ENCODE measurements at regions not wholly inside any gene's neighbourhood (a gene's known extent, or its start where the extent isn't known, plus 50 kb on each side); places are given as distances from the start of the nearest gene placed in this dataset.

DNA sequence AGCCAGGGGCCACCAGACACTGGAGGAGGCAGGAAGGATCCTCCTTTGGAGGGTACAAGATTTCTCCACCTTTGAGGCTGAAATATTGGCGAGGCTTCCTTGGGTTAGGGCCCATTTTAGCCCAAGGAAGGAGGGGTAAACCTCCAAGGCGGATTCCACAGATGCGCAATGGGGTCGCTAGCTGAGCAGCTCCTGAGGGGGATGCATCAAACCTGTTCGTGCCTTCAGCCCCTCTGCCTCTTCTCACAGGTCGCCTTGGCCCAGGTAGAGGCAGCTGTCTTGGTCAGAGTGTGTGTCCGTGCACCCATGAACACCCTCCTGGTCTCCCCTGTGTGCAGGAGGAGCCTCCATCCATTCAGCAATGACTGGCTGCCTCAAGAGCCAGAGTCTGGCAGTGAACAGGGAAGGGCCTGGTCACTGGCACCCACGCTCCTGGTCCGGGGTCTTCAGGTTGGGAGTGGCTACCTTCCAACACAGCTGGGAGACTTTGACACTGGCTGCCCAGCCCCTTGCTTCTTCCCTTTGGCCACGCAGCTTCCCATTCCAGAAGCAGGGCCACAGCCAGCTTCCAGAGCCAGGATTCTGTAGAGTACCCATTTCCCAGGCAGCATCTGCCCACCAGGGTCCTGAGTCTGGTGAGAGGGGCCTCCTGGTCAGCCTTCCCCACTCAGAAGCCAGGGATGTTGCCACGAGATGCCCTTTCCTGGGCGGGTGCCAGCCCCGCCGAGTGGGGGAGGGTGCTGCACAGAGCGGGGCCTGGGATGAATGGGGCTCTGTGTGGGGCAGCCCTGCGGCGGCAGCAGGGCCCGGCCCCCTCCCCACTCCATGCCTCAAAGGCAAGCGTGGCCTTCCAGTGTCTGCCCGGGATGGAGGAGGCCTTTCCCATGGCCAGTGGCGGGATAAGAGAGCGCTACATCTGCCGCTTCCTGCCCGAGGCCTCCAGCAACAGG, 95.8 kb upstream of the GPC1 start:
- ATAC-seq (replicated peaks) (no peak), DNase-seq (no peak)
- H3K27me3 Mint-ChIP-seq: peaks cover 39 to 49% of the 10 kb centered on the region in 2 donors
- H3K4me3 Mint-ChIP-seq: no peak overlapping the region
- no peaks in the 10 kb centered on the region for H3K36me3 Mint-ChIP-seq (ENCODE audit: insufficient read depth)
- H3K27ac Mint-ChIP-seq: no peak overlapping the region
- H3K4me1 Mint-ChIP-seq (ENCODE audit: low read depth in 2 of 2): no peaks in the 10 kb centered on the region
- no peaks in the 10 kb centered on the region for H3K9me3 Mint-ChIP-seq

DNA sequence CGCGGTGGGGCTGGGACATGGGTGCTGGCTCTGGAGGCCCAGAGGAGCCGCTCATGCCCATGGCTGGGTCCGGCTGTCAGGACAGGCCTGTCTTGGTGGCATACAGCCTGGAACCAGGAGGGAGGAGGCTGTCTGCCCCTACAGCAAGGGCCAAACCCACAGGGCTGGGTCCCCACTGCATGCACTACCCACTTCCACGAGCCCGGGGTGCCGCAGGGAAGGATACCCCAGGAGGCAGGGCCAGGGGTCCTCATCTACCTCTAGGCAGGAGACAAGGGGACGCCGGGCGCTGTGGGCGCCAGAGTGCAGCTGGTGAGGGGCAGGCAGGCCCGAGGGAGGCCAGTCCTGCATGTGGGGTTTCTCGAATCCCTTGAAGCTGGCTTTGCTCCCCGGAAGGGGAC, 95.1 kb upstream of the GPC1 start:
- ATAC-seq (replicated peaks) (no peak), DNase-seq (no peak)
- no peaks in the 10 kb centered on the region for H3K4me1 Mint-ChIP-seq (ENCODE audit: low read depth in 2 of 2)
- H3K9me3 Mint-ChIP-seq: no peaks in the 10 kb centered on the region
- no peaks in the 10 kb centered on the region for H3K36me3 Mint-ChIP-seq (ENCODE audit: insufficient read depth)
- H3K4me3 Mint-ChIP-seq: no peak overlapping the region
- no peak overlapping the region for H3K27ac Mint-ChIP-seq
- H3K27me3 Mint-ChIP-seq: peaks cover 39 to 56% of the 10 kb centered on the region in 2 donors

DNA sequence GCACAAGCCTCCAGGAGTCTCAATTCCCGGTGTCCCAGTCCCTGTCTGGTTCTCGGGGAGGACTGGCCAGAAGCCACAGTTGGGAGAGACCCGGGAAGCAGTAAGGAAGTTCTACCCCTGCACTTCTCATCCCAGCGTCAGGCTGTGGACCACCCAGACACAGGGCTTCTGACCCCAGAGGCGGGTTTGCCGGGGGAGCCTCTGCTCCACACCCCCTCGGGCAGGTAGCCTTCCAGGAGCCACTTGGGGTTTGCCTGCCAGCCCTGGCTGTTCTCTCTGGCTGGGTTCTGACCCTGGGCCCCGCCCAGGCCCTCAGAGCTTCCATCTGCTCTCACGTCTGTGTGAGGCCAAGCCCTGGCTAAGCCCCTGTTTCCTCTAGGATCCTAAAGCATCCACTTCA, 94.4 kb upstream of the GPC1 start:
- Mint-ChIP-seq H3K36me3 (ENCODE audit: insufficient read depth) (no peaks in the 10 kb centered on the region), H3K4me3 (no peak overlapping the region), H3K4me1 (ENCODE audit: low read depth in 2 of 2) (no peaks in the 10 kb centered on the region), H3K9me3 (no peaks in the 10 kb centered on the region), H3K27ac (no peak overlapping the region), H3K27me3 (peaks cover 32 to 58% of the 10 kb centered on the region in 2 donors)
- no peak for DNase-seq
- ATAC-seq (replicated peaks): no peak

DNA sequence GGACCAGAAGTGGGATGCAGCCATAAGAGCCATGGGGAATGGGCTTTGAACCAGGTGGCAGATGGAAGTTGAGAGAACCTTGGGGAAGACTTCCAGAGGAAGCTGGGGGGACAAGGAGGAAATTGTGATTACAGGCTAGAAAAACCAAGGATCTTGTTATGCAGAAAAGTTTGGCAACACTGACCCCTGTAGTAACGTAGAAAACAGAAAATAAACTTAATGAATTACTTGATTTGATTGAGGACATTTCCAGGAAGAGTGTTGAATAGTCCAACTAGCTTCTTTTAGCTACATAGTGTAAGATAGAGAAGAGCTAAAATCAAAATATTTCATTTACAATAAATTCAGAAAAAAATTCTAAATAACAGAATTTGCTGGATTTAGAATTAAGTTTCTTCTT, 91.9 kb upstream of the GPC1 start:
- no peaks in the 10 kb centered on the region for H3K4me1 Mint-ChIP-seq (ENCODE audit: low read depth in 2 of 2)
- H3K27ac Mint-ChIP-seq: no peak overlapping the region
- H3K4me3 Mint-ChIP-seq: no peak overlapping the region
- peaks cover 19 to 53% of the 10 kb centered on the region in 2 donors for H3K27me3 Mint-ChIP-seq
- no peaks in the 10 kb centered on the region for H3K9me3 Mint-ChIP-seq
- H3K36me3 Mint-ChIP-seq (ENCODE audit: insufficient read depth): no peaks in the 10 kb centered on the region
- no peak for ATAC-seq (replicated peaks)
- no peak for DNase-seq

DNA sequence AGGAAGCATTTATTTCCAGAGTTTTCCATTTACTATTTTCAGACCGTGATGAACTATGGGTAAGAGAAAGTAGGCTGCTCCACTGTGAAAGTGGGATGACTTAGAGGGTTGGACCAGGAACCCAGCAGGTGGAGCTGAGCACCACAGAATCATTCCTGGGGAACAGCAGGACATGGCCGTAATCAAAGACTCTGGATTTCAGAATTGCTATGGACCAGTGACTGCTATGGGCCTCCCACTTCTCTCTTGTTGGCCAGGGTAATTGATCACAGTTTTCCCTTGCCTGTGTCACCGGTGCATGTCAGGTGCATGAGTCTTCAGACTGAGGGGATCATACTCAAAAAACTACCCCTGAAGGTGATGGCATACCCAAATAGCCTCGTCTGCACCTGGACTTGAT, 90.6 kb upstream of the GPC1 start:
- H3K4me1 Mint-ChIP-seq (ENCODE audit: low read depth in 2 of 2): no peaks in the 10 kb centered on the region
- no peak overlapping the region for H3K4me3 Mint-ChIP-seq
- no peaks in the 10 kb centered on the region for H3K9me3 Mint-ChIP-seq
- H3K27me3 Mint-ChIP-seq: peaks cover 16 to 53% of the 10 kb centered on the region in 2 donors
- ATAC-seq (replicated peaks) (no peak), DNase-seq (no peak)
- no peaks in the 10 kb centered on the region for H3K36me3 Mint-ChIP-seq (ENCODE audit: insufficient read depth)
- H3K27ac Mint-ChIP-seq: no peak overlapping the region

DNA sequence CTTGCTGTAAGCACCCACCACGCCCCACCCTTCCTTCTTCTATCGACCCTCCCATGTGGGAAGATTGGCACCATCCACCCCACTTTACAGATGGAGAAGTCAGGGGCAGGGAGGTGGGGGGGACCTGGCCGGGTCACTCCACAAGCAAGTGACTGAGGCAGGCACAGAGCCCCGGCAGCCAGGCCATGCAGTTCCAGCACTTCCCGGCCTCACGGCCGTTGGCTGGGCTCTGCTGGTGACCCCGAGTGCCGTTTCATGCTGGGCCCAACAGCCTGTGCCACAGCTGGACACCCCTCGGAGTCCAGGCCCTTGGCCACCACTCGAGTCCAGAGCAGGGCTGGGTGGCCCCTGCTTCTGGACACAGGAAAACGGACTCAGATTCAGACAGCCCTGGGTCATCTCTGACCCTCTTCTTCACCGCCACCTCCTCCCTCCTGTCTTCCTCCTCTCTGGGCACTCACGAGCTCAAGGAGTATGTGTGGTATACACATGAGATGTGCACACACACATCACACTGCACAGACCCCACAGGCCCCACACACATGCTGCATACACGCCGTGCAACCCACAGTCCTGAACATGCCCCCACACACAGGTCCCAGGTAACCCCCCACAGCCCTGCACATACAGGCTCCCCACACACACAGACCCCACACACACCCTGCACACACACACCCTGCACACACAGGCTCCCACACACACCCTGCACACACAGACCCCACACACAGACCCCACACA, 89.3 kb upstream of the GPC1 start:
- Mint-ChIP-seq H3K4me1 (ENCODE audit: low read depth in 2 of 2) (no peaks in the 10 kb centered on the region), H3K27ac (no peak overlapping the region), H3K27me3 (peaks cover 24 to 66% of the 10 kb centered on the region in 2 donors), H3K4me3 (no peak overlapping the region), H3K36me3 (ENCODE audit: insufficient read depth) (no peaks in the 10 kb centered on the region), H3K9me3 (no peaks in the 10 kb centered on the region)
- ATAC-seq (replicated peaks) (no peak), DNase-seq (no peak)

DNA sequence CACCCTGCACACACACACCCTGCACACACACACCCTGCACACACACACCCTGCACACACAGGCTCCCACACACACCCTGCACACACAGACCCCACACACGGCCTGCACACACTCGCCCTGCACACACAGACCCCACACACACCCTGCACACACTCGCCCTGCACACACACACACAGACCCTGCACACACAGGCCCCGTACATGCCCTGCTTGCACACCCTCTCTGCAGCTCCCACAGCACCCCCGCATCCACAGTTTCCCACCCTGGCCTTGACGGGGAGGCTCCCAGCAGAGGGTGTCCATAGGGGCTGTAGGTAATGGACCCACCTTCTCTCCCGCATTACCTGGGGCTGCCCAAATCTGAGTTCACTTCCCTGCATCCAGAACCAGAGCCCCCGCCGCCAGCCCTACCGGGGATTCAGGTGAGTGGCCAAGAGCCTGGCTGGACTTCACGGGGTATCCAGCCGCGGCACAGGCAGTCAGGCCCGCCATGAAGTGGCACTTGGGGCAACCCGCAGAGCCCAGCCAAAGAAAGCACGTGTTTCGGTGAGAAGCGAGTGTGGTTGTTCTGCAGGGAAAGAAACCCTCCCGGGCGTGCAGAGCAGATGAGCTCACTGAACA, 88.6 kb upstream of the GPC1 start:
- DNase-seq (no peak), ATAC-seq (replicated peaks) (no peak)
- Mint-ChIP-seq H3K36me3 (ENCODE audit: insufficient read depth) (no peaks in the 10 kb centered on the region), H3K27ac (no peak overlapping the region), H3K27me3 (peaks cover 24 to 69% of the 10 kb centered on the region in 2 donors), H3K4me3 (no peak overlapping the region), H3K9me3 (no peaks in the 10 kb centered on the region), H3K4me1 (ENCODE audit: low read depth in 2 of 2) (no peaks in the 10 kb centered on the region)

DNA sequence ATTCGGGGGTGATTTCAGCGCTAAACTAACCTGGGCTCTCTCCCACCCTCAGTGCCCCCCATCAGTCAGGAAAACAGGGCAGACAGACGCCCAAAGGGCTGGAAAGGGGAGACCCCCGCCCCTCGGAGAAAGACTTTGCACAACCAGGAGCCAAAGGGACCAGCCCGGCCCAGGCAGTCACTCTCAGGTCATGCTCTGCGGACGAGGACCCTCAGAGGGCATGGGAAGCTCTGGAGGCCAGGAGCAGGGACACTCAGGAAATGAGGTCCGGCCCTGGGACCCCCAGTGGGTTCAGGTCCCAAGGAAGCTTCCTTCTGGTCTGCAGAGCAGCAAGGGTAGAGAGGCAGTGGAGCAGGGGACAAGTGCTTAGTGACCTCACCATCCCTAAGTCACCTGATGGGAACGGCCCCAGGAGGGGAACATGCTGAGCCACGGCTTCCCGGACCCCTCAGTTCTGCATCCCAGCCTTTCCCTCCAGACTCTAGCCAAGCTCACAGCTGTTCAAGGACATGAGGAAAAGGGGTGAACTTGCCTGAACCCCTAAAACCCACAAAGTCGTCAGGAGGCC, 88.0 kb upstream of the GPC1 start:
- Mint-ChIP-seq H3K4me1 (ENCODE audit: low read depth in 2 of 2) (no peaks in the 10 kb centered on the region), H3K4me3 (no peak overlapping the region), H3K27me3 (peaks cover 24 to 75% of the 10 kb centered on the region in 2 donors), H3K36me3 (ENCODE audit: insufficient read depth) (no peaks in the 10 kb centered on the region), H3K9me3 (no peaks in the 10 kb centered on the region), H3K27ac (no peak overlapping the region)
- no peak for DNase-seq
- no peak for ATAC-seq (replicated peaks)

DNA sequence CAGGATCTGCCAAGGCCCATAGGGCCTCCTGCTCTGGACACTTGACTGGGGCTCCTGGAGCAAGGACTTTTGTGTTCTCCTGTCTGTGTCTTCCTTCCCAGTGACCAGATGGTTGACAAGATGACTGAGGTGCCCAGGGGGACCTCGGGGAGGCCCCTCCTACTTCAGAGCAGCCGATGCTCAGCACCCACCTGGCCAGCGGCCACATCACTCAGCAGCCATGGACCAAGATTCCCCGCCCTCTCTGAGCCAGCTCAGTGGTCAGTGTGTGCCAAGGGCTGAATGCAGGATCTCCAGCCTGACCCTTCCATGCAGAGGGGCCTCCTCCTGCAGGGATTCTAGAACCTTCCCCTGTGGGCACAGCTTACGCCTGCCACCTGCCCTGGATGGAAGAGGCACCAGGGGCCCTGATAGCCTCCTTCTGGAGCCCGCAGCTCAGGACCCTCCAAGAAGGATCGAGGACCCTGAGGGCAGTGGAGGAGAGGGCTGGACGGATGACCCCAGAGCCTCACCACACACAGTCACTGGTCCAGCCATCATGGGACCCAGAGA, 87.4 kb upstream of the GPC1 start:
- Mint-ChIP-seq H3K4me1 (ENCODE audit: low read depth in 2 of 2) (no peaks in the 10 kb centered on the region), H3K4me3 (no peak overlapping the region), H3K36me3 (ENCODE audit: insufficient read depth) (no peaks in the 10 kb centered on the region), H3K27ac (no peak overlapping the region), H3K9me3 (no peaks in the 10 kb centered on the region), H3K27me3 (peaks cover 24 to 76% of the 10 kb centered on the region in 2 donors)
- ATAC-seq (replicated peaks) (no peak), DNase-seq (no peak)

DNA sequence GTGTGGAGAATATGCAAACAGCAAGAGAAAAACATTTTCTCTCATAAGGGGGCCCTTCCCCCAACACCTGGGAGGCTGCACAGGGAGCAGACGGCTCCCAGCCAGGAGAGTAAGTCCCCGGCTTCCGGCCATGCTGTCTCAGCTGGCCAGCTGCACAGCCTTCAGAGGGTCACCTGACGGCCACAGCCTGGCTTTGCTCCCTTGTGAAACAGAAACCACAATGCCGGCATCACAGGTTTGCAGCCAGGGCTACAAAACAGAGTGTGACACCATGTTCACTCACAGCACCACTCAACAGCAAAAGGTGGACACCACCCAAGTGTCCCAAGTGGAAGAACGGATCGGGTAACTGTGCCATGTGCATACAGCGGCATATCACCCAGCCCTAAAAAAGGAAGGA, 86.9 kb upstream of the GPC1 start:
- Mint-ChIP-seq H3K4me1 (ENCODE audit: low read depth in 2 of 2) (no peaks in the 10 kb centered on the region), H3K9me3 (no peaks in the 10 kb centered on the region)
- no peak for ATAC-seq (replicated peaks)

DNA sequence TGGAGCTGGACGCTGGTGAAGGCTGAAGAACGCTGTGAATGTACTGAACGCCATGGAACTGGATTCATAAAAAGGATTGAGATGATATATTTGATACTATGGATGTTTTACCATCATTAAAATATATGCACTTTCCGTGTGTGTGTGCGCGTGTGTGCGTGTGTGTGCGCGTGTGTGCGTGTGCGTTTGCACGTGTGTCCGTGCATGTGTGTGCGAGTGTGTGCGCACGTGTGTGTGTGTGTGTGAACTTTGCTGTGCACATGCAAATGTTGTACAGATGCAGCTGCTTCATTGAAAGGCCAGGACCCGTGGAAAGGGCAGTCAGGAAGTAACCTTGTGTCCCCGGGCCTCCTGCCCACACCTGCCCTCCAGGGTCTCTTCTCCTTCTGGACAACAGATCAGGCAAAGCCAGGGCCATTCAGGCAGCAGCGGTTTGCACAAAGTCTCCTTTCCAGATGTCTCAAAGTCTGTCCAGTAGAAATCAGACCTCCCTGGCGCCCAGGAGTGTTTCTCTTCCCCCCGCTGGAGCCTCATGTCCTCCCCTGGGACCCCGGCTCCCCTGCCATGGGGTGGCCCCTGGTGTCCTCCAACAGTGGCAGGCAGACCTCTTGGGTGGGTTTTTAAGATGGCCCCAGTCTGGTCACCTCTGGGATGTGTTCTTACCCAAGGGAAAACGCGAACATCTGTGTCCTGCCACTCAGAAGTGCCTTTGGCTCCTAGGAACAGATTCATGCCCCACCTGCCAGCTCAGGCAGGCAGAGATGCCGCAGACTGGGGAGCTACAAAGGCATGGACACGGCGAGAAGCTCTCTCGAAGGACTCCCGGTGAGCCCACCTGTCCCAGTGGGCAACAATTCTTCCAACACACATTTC, 86.1 kb upstream of the GPC1 start:
- no peak overlapping the region for H3K27ac Mint-ChIP-seq
- no peaks in the 10 kb centered on the region for H3K36me3 Mint-ChIP-seq (ENCODE audit: insufficient read depth)
- H3K4me3 Mint-ChIP-seq: no peak overlapping the region
- no peaks in the 10 kb centered on the region for H3K4me1 Mint-ChIP-seq (ENCODE audit: low read depth in 2 of 2)
- no peaks in the 10 kb centered on the region for H3K9me3 Mint-ChIP-seq
- ATAC-seq (replicated peaks) (no peak), DNase-seq (no peak)
- peaks cover 24 to 81% of the 10 kb centered on the region in 2 donors for H3K27me3 Mint-ChIP-seq

More for the DNA sequence above, 86.9 kb upstream of the GPC1 start:
- no peaks in the 10 kb centered on the region for H3K36me3 Mint-ChIP-seq (ENCODE audit: insufficient read depth)
- peaks cover 24 to 73% of the 10 kb centered on the region in 2 donors for H3K27me3 Mint-ChIP-seq
- H3K4me3 Mint-ChIP-seq: no peak overlapping the region
- no peak overlapping the region for H3K27ac Mint-ChIP-seq
- DNase-seq: no peak

DNA sequence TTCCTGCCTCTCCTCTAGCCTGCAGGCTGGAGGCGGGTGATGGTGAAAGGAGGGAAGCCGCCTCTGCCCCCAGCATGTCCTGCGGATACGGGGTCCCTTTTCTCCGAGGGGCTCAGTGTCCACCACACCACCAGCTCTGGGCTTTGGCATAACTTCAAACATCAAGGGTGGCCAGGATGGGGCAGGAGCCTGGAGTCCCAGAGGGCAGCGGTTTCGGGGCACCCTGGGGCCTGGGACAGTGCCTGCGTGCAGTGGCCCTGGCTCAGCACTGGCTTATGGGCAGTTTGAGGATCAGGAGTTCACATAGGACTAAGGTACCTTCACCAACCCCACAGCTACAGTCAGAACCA, 85.5 kb upstream of the GPC1 start:
- Mint-ChIP-seq H3K4me1 (ENCODE audit: low read depth in 2 of 2) (no peaks in the 10 kb centered on the region), H3K4me3 (no peak overlapping the region), H3K27ac (no peak overlapping the region), H3K36me3 (ENCODE audit: insufficient read depth) (no peaks in the 10 kb centered on the region), H3K27me3 (peaks cover 24 to 75% of the 10 kb centered on the region in 2 donors), H3K9me3 (no peaks in the 10 kb centered on the region)
- DNase-seq: no peak
- ATAC-seq (replicated peaks): no peak
